ENCODE measurements at regions not wholly inside any gene's neighbourhood (a gene's known extent, or its start where the extent isn't known, plus 50 kb on each side); places are given as distances from the start of the nearest gene placed in this dataset.

DNA sequence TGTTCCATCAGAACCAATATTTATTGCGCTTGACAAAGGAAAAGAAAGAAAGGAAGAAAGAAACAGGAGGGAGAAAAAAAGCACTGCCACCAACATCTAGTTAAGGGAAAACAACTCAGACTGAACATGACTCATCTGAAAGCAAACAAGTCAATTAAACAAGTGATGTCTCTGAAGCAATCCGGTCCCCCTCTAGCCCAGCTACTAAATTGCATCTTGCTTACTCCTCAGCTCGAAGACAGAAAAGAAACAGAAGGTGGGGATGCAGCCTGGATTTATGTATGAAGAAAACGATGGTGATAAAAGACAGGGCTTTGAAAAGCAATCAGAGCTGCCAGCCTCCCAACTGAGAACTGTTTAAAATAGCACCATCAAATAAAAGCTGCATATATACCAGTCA lies 188.2 kb downstream of the OMA1 start:
- no peak for TF ChIP-seq JUND (IDR thresholded peaks at IDR 0.05; ENCODE audit: low read depth)
- no peak for DNase-seq (ENCODE audit: low read depth in 1 of 2, low spot score in 1 of 2)
- in situ Hi-C loops (cut with HindIII; ENCODE audit: low pct_unique_long_range_greater_than_20kb, low sequenced_read_pairs) = no loop called here

GRCh38 chr1:58356402-58356801 lies 190.1 kb downstream of the OMA1 start:
- no peak for DNase-seq (ENCODE audit: low read depth in 1 of 2, low spot score in 1 of 2)
- TF ChIP-seq JUND (IDR thresholded peaks at IDR 0.05; ENCODE audit: low read depth) = no peak
- in situ Hi-C loops (cut with HindIII; ENCODE audit: low pct_unique_long_range_greater_than_20kb, low sequenced_read_pairs) = no loop called here

GRCh38 chr1:58353168-58353567 lies 193.4 kb downstream of the OMA1 start:
- no peak for TF ChIP-seq JUND (IDR thresholded peaks at IDR 0.05; ENCODE audit: low read depth)
- no peak for DNase-seq (ENCODE audit: low read depth in 1 of 2, low spot score in 1 of 2)
- in situ Hi-C loops (cut with HindIII; ENCODE audit: low pct_unique_long_range_greater_than_20kb, low sequenced_read_pairs) = no loop called here

DNA sequence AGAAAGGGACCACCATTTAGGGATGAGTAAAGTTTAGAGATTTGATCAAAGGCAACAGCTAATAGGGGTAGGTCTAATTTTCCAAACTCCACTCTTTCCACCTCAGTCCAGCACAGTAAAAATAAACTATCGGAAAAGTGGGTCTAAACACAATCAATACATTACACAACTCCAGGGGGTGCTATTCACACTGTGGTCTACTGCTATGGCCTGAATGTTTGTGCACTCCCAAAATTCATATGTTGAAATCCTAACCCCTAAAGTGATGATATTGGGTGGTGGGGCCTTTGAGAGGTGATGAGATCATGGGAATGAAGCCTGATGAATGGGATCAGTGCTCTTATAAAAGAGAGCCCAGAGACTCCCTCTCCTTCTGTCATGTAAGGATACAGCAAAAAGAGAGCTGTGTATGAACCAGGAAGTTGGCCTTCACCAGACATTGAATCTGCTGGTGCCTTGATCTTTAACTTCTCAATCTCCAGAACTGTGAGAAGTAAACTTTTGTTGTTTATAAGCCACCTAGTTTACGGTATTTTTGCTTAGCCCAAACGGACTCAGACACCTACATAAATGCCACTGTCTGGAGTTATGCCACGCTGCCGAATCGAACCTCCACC lies 193.9 kb downstream of the OMA1 start:
- DNase-seq (ENCODE audit: low read depth in 1 of 2, low spot score in 1 of 2) = no peak
- no peak for TF ChIP-seq JUND (IDR thresholded peaks at IDR 0.05; ENCODE audit: low read depth)
- in situ Hi-C loops (cut with HindIII; ENCODE audit: low pct_unique_long_range_greater_than_20kb, low sequenced_read_pairs) = no loop called here

DNA sequence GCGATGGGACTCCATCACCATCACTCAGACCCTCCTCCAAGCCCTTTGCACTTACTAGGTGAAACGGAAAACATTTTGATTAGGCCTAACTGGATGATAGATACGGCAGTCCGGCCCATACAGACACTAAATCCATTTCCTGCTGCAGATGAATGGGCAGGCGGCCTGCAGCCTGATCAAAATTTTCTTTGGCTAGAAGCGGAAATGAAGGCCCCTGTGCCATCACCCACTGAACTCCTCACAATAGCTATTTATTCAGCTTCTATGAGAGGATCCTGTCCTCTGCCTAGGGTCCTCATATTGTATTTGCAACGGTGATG lies 200.5 kb downstream of the OMA1 start:
- TF ChIP-seq JUND (IDR thresholded peaks at IDR 0.05; ENCODE audit: low read depth) = no peak
- in situ Hi-C loops (cut with HindIII; ENCODE audit: low pct_unique_long_range_greater_than_20kb, low sequenced_read_pairs) = no loop called here

GRCh38 chr1:58345215-58346035 lies 201.1 kb downstream of the OMA1 start:
- no peak for TF ChIP-seq JUND (IDR thresholded peaks at IDR 0.05; ENCODE audit: low read depth)
- in situ Hi-C loops (cut with HindIII; ENCODE audit: low pct_unique_long_range_greater_than_20kb, low sequenced_read_pairs) = no loop called here
- DNase-seq (ENCODE audit: low read depth in 1 of 2, low spot score in 1 of 2) = no peak

More for the DNA sequence above, 200.5 kb downstream of the OMA1 start:
- DNase-seq (ENCODE audit: low read depth in 1 of 2, low spot score in 1 of 2) = no peak

- in situ Hi-C loops (cut with HindIII; ENCODE audit: low pct_unique_long_range_greater_than_20kb, low sequenced_read_pairs) = no loop called here
- DNase-seq (ENCODE audit: low read depth in 1 of 2, low spot score in 1 of 2) = no peak
- no peak for TF ChIP-seq JUND (IDR thresholded peaks at IDR 0.05; ENCODE audit: low read depth)
These were observed 206.3 kb downstream of the OMA1 start for GRCh38 chr1:58340185-58340584.

DNA sequence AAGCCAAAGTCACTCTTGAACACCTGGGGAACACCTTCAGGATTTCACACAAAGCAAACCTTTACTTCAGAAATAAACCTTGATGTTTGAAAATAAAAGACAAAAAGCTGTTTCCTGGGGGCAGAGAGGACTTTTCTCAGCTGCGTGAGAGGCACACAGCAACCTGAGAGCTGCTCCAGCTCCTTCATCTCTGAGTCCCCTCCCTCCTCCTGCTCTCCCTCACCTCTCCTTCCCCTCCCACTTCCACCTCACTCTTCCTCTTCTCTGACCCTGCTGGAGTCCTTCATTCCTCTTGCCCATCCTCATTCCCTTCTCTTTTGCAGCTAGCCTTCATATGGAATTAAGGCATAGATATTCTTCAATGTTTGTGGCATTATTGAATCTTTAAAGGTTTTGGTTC lies 208.4 kb downstream of the OMA1 start:
- in situ Hi-C loops (cut with HindIII; ENCODE audit: low pct_unique_long_range_greater_than_20kb, low sequenced_read_pairs) = no loop called here
- no peak for TF ChIP-seq JUND (IDR thresholded peaks at IDR 0.05; ENCODE audit: low read depth)
- DNase-seq (ENCODE audit: low read depth in 1 of 2, low spot score in 1 of 2) = no peak

GRCh38 chr1:58333511-58333910 lies 213.0 kb downstream of the OMA1 start:
- DNase-seq (ENCODE audit: low read depth in 1 of 2, low spot score in 1 of 2) = no peak
- in situ Hi-C loops (cut with HindIII; ENCODE audit: low pct_unique_long_range_greater_than_20kb, low sequenced_read_pairs) = no loop called here
- TF ChIP-seq JUND (IDR thresholded peaks at IDR 0.05; ENCODE audit: low read depth) = no peak

DNA sequence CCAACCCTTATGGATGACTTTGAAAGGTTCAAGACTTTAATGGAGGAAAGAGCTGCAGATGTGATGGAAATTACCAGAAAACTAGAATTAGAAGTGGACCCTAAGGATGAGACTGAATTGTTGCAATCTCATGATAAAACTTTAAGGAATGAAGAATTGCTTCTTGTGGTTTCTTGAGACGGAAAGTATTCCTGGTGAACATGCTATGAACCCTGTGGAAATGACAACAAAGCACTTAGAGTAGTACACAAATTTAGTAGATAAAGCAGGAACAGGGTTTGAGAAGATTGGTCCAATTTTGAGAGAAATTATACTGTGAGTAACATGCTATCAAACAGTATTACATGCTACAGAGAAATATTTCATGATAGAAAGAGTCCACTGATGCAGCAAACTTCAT lies 215.4 kb downstream of the OMA1 start:
- DNase-seq (ENCODE audit: low read depth in 1 of 2, low spot score in 1 of 2) = no peak
- TF ChIP-seq JUND (IDR thresholded peaks at IDR 0.05; ENCODE audit: low read depth) = no peak
- in situ Hi-C loops (cut with HindIII; ENCODE audit: low pct_unique_long_range_greater_than_20kb, low sequenced_read_pairs) = no loop called here

GRCh38 chr1:58325866-58326265 lies 220.7 kb downstream of the OMA1 start:
- in situ Hi-C loops (cut with HindIII; ENCODE audit: low pct_unique_long_range_greater_than_20kb, low sequenced_read_pairs) = no loop called here
- no peak for DNase-seq (ENCODE audit: low read depth in 1 of 2, low spot score in 1 of 2)
- no peak for TF ChIP-seq JUND (IDR thresholded peaks at IDR 0.05; ENCODE audit: low read depth)

- DNase-seq (ENCODE audit: low read depth in 1 of 2, low spot score in 1 of 2) = no peak
- TF ChIP-seq JUND (IDR thresholded peaks at IDR 0.05; ENCODE audit: low read depth) = no peak
- in situ Hi-C loops (cut with HindIII; ENCODE audit: low pct_unique_long_range_greater_than_20kb, low sequenced_read_pairs) = no loop called here
These were observed 222.0 kb downstream of the OMA1 start for GRCh38 chr1:58324558-58324957.

GRCh38 chr1:58318157-58319005 lies 228.1 kb downstream of the OMA1 start:
- no peak for TF ChIP-seq JUND (IDR thresholded peaks at IDR 0.05; ENCODE audit: low read depth)
- in situ Hi-C loops (cut with HindIII; ENCODE audit: low pct_unique_long_range_greater_than_20kb, low sequenced_read_pairs) = no loop called here
- DNase-seq (ENCODE audit: low read depth in 1 of 2, low spot score in 1 of 2) = no peak
